ENCODE measurements at regions not wholly inside any gene's neighbourhood (a gene's known extent, or its start where the extent isn't known, plus 50 kb on each side); places are given as distances from the start of the nearest gene placed in this dataset.

- Histone ChIP-seq H3K4me3 (replicated peaks in 1 of 3; ENCODE audit: insufficient read depth in 1 of 3, low read depth in 1 of 3, low read length in 3 of 3) (no peak overlapping the region), H3K79me2 (ENCODE audit: control insufficient read depth, insufficient read depth, low read length) (no peaks in the 10 kb centered on the region), H3K4me2 (ENCODE audit: insufficient read depth, low read length) (no peak overlapping the region), H3K27ac (ENCODE audit: insufficient read depth, low read depth, low read length) (no peak overlapping the region), H2AFZ (ENCODE audit: low read depth, low read length) (no peak overlapping the region), H3K9ac (replicated peaks; ENCODE audit: extremely low read depth, insufficient read depth, low read length) (no peak overlapping the region), H3K4me1 (ENCODE audit: control insufficient read depth, extremely low read depth, insufficient read depth, low read length) (no peaks in the 10 kb centered on the region), H4K20me1 (replicated peaks; ENCODE audit: control insufficient read depth, extremely low read depth, insufficient read depth, low read length) (no peaks in the 10 kb centered on the region), H3K9me3 (replicated peaks; ENCODE audit: control insufficient read depth, insufficient read depth, low read length) (no peaks in the 10 kb centered on the region), H3K9me1 (replicated peaks; ENCODE audit: control insufficient read depth, extremely low read depth, insufficient read depth, low read length) (no peaks in the 10 kb centered on the region), H3K27me3 (ENCODE audit: control insufficient read depth in 2 of 2, insufficient read depth in 2 of 2, low read length in 2 of 2) (no peaks in the 10 kb centered on the region), H3K36me3 (ENCODE audit: control insufficient read depth in 2 of 2, extremely low read depth in 1 of 2, insufficient read depth in 2 of 2, low read length in 2 of 2) (no peaks in the 10 kb centered on the region)
- no peak for TF ChIP-seq CTCF (IDR thresholded peaks at IDR 0.05; ENCODE audit: extremely low read depth in 1 of 2, insufficient read depth in 1 of 2, low read depth in 1 of 2, low read length in 2 of 2)
- TF ChIP-seq, protein P1, sequence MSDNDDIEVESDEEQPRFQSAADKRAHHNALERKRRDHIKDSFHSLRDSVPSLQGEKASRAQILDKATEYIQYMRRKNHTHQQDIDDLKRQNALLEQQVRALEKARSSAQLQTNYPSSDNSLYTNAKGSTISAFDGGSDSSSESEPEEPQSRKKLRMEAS (IDR thresholded peaks at IDR 0.05; ENCODE audit: insufficient read depth, insufficient read length) = no peak
- DNase-seq (ENCODE audit: low read depth, low spot score) = no peak
- intact Hi-C loops (cut with micrococcal nuclease) = no loop called here
- no TSS peak for BruUV-seq (replicated peaks)
- no peak for FAIRE-seq
- dilution Hi-C loops (cut with MboI; ENCODE audit: extremely low pct_ligation_motif_present, low sequenced_read_pairs) = no loop called here
- CTCF ChIA-PET = interaction anchor here (0.7 kb wide), 1 partner anchor 13 kb away, joined by 3 read pairs; no protein-coding TSS in a partner anchor
- POLR2A ChIA-PET = no interaction called here
Observed at GRCh38 chr14:71514941-71515919, 417.0 kb upstream of the RGS6 start.
